Keratinocyte (primary cell): ENCODE measurements at regions not wholly inside any gene's neighbourhood (a gene's known extent, or its start where the extent isn't known, plus 50 kb on each side); places are given as distances from the start of the nearest gene placed in this dataset.

Experiments used
- DNase-seq: peaks from one replicate; pipeline ENCODE4 v3.0.0-alpha.2; 2011; ENCODE audit warnings: low read depth, missing footprints, low spot score
- FAIRE-seq: peaks from 2 replicates; lab custom pipeline; 2011; peaks lifted over from hg19 to GRCh38; lab: Jason Lieb, UNC
- H2AFZ ChIP-seq: 2 replicates; pipeline ENCODE4 v1.6.0; 2012; ENCODE audit warnings: low read length, control low read depth, inconsistent platforms; ENCODE audit not compliant: control insufficient read depth
- H3K27ac ChIP-seq: 2 replicates; pipeline ENCODE4 v1.5.1; 2011; ENCODE audit warnings: low read length; ENCODE audit not compliant: control insufficient read depth, insufficient read depth
- H3K27me3 ChIP-seq: 3 replicates; pipeline ENCODE4 v1.6.0; 2011; ENCODE audit warnings: low read length; ENCODE audit not compliant: control insufficient read depth, insufficient read depth; ENCODE audit errors: extremely low read depth
- H3K36me3 ChIP-seq, 2 experiments: 2 replicates in 1 of 2; 3 replicates in 1 of 2; pipeline ENCODE4 v1.5.1; 2011; ENCODE audit warnings: low read length in 2 of 2, mild to moderate bottlenecking in 1 of 2; ENCODE audit not compliant: control insufficient read depth in 2 of 2, insufficient read depth in 2 of 2; ENCODE audit errors: extremely low read depth in 1 of 2
- H3K4me1 ChIP-seq: 3 replicates; pipeline ENCODE4 v1.5.1; 2011; ENCODE audit warnings: low read length; ENCODE audit not compliant: control insufficient read depth, insufficient read depth; ENCODE audit errors: extremely low read depth
- H3K4me2 ChIP-seq: 3 replicates; pipeline ENCODE4 v1.6.0; 2011; ENCODE audit warnings: low read depth, low read length; ENCODE audit not compliant: control insufficient read depth, insufficient read depth; ENCODE audit errors: extremely low read depth
- H3K4me3 ChIP-seq, 3 experiments: fragments of 200-600 bp in 1 of 3; sonication (generic) in 1 of 3; 2 replicates in 2 of 3; 3 replicates in 1 of 3; pipeline ENCODE4 v1.5.1; 2011 to 2016; ENCODE audit warnings: low read length in 3 of 3, mild to moderate bottlenecking in 3 of 3, control low read depth in 2 of 3, inconsistent platforms in 1 of 3, low read depth in 1 of 3, mixed read lengths in 1 of 3, mixed run types in 1 of 3, moderate library complexity in 1 of 3; ENCODE audit not compliant: control insufficient read depth in 2 of 3, insufficient read depth in 2 of 3; ENCODE audit errors: extremely low read depth in 1 of 3
- H3K79me2 ChIP-seq: 2 replicates; pipeline ENCODE4 v1.6.0; 2012; ENCODE audit warnings: low read length; ENCODE audit not compliant: control insufficient read depth, insufficient read depth
- H3K9ac ChIP-seq: 3 replicates; pipeline ENCODE4 v1.6.0; 2011; ENCODE audit warnings: low read length; ENCODE audit not compliant: control insufficient read depth, insufficient read depth; ENCODE audit errors: extremely low read depth
- H3K9me1 ChIP-seq: 3 replicates; pipeline ENCODE4 v1.6.0; 2011; ENCODE audit warnings: low read length; ENCODE audit not compliant: control insufficient read depth, insufficient read depth; ENCODE audit errors: extremely low read depth
- H3K9me3 ChIP-seq: 2 replicates; pipeline ENCODE4 v1.5.1; 2012; ENCODE audit warnings: low read depth, low read length; ENCODE audit not compliant: control insufficient read depth
- H4K20me1 ChIP-seq: 3 replicates; pipeline ENCODE4 v1.6.0; 2011; ENCODE audit warnings: low read length; ENCODE audit not compliant: control insufficient read depth, insufficient read depth; ENCODE audit errors: extremely low read depth
- EZH2 ChIP-seq: IDR thresholded peaks from one replicate; pipeline ENCODE4 v1.6.1; 2012; ENCODE audit warnings: inconsistent platforms, mild to moderate bottlenecking, low read length, moderate library complexity
- dilution Hi-C: fragments of 300-500 bp; cut with MboI; formaldehyde crosslinking; loops from one replicate; pipeline ENCODE4 v1.7.0; 2020; ENCODE audit warnings: low sequenced_read_pairs; ENCODE audit not compliant: extremely low pct_ligation_motif_present
- TF ChIP-seq, protein P1 (sequence below), 3 experiments: IDR thresholded peaks in 1 of 3; conservative IDR thresholded peaks in 1 of 3; optimal IDR thresholded peaks in 1 of 3; 2 replicates in 2 of 3; 3 replicates in 1 of 3; pipeline versions ENCODE3 to v1.5.1; 2011; ENCODE audit warnings: low read length in 3 of 3, mild to moderate bottlenecking in 3 of 3, moderate library complexity in 2 of 3, control low read depth in 1 of 3, inconsistent platforms in 1 of 3; ENCODE audit not compliant: insufficient read depth in 2 of 3; ENCODE audit errors: extremely low read depth in 1 of 3

DNA sequence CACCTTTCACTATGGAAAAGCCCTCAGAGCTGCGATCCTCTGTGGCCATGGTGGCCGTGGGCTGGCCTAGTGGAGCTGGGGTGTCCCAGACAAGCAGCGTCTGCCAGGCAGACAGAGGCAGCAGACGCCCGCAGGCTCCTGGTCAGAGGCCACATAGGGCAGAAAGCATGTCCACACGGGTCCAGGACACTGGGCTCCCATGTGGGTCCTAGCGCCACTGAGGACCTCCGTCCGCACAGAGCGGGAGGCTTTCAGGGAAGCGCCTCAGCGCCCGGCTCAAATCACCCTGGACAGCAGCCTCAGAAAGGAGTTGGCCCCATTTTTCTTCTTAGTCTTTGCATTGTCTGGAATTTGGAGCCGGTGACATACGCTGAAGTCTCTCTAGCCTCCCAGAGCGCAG, 389.7 kb downstream of the BRD1 start:
- dilution Hi-C loops: no loop called here
- Histone ChIP-seq H3K4me2 (no peak overlapping the region), H2AFZ (no peak overlapping the region), H3K79me2 (no peaks in the 10 kb centered on the region), H3K9me1 (no peaks in the 10 kb centered on the region), H3K4me3 (no peak overlapping the region), H3K27ac (no peak overlapping the region), H3K4me1 (no peaks in the 10 kb centered on the region), H3K27me3 (no peaks in the 10 kb centered on the region), H3K9ac (no peak overlapping the region), H3K9me3 (peaks cover 28% of the 10 kb centered on the region), H4K20me1 (no peaks in the 10 kb centered on the region), H3K36me3 (no peaks in the 10 kb centered on the region)
- no peak for DNase-seq
- no peak for FAIRE-seq
- TF ChIP-seq, protein P1, sequence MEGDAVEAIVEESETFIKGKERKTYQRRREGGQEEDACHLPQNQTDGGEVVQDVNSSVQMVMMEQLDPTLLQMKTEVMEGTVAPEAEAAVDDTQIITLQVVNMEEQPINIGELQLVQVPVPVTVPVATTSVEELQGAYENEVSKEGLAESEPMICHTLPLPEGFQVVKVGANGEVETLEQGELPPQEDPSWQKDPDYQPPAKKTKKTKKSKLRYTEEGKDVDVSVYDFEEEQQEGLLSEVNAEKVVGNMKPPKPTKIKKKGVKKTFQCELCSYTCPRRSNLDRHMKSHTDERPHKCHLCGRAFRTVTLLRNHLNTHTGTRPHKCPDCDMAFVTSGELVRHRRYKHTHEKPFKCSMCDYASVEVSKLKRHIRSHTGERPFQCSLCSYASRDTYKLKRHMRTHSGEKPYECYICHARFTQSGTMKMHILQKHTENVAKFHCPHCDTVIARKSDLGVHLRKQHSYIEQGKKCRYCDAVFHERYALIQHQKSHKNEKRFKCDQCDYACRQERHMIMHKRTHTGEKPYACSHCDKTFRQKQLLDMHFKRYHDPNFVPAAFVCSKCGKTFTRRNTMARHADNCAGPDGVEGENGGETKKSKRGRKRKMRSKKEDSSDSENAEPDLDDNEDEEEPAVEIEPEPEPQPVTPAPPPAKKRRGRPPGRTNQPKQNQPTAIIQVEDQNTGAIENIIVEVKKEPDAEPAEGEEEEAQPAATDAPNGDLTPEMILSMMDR (optimal IDR thresholded peaks at IDR 0.05 in 1 of 3, IDR thresholded peaks at IDR 0.05 in 1 of 3, conservative IDR thresholded peaks at IDR 0.05 in 1 of 3; ENCODE audit: extremely low read depth in 1 of 3, insufficient read depth in 2 of 3, low read length in 3 of 3): no peak
- no peak for TF ChIP-seq EZH2

DNA sequence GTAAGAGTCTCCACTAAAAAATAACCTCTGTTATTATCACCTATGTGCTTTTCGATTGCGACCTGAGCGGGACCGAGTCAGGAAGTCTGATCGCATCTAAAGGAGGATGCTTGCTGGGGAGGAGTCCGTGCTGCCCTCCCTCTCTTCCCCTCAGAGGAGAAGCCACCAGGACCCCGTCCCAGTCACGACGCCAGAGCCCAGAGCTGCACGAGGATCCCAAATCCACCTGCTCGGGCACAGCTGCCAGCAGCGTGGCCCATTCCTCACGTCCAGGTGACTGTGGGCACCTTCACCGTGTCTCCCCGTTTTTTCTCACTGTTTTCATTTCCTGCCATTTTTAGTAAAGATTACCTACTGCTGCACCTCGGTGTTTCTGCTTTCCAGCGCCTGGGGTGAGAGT, 390.3 kb downstream of the BRD1 start:
- no peak overlapping the region for H3K4me3 ChIP-seq
- H3K36me3 ChIP-seq: no peaks in the 10 kb centered on the region
- no peak for FAIRE-seq
- TF ChIP-seq EZH2: no peak
- TF ChIP-seq, protein P1 (optimal IDR thresholded peaks at IDR 0.05 in 1 of 3, IDR thresholded peaks at IDR 0.05 in 1 of 3, conservative IDR thresholded peaks at IDR 0.05 in 1 of 3; ENCODE audit: extremely low read depth in 1 of 3, insufficient read depth in 2 of 3, low read length in 3 of 3): no peak
- no peaks in the 10 kb centered on the region for H3K79me2 ChIP-seq
- no peaks in the 10 kb centered on the region for H3K4me1 ChIP-seq
- H3K27ac ChIP-seq: no peak overlapping the region
- peaks cover 29% of the 10 kb centered on the region for H3K9me3 ChIP-seq
- H3K27me3 ChIP-seq: no peaks in the 10 kb centered on the region
- H3K4me2 ChIP-seq: no peak overlapping the region
- H3K9ac ChIP-seq: no peak overlapping the region
- H3K9me1 ChIP-seq: no peaks in the 10 kb centered on the region
- H4K20me1 ChIP-seq: no peaks in the 10 kb centered on the region
- no peak for DNase-seq
- dilution Hi-C loops: no loop called here
- no peak overlapping the region for H2AFZ ChIP-seq
